MM.1S (cell line): ENCODE measurements at regions not wholly inside any gene's neighbourhood (a gene's known extent, or its start where the extent isn't known, plus 50 kb on each side); places are given as distances from the start of the nearest gene placed in this dataset.

ENCODE experiments used
- EZH2 ChIP-seq: fragments of 300-600 bp; sonication (generic); optimal IDR thresholded peaks from 2 replicates; pipeline ENCODE3; 2017; ENCODE audit warnings: low read depth, mild to moderate bottlenecking, antibody characterized with exemption, low read length, mixed read lengths
- EZH2phosphoT487 ChIP-seq: fragments of 300-600 bp; sonication (generic); IDR thresholded peaks from 2 replicates; pipeline ENCODE4 v1.6.1; 2018; ENCODE audit warnings: antibody characterized with exemption, low read length
- TF ChIP-seq, protein P1 (sequence below): fragments of 300-600 bp; sonication (generic); IDR thresholded peaks from 2 replicates; pipeline ENCODE4 v1.5.1; 2016; ENCODE audit warnings: antibody characterized with exemption, low read length, mixed read lengths

DNA sequence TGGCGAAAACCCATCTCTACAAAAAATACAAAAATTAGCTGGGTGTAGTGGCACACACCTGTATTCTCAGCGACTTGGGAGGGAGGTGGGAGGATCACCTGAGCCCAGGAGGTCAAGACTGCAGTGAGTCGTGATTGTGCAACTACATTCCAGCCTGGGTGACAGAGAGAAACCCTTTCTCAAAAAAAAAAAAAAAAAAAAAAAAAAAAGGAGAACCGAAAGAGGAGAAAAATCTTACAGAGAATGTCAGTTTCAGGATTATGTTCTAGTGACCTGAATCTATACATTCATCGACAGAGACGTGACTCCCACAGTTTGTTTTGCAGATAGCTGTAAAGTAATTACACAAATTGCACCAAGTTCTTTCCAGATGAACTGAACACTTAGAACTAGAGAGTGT is 187.8 kb downstream of the FTCDNL1 start:
- TF ChIP-seq, protein P1, sequence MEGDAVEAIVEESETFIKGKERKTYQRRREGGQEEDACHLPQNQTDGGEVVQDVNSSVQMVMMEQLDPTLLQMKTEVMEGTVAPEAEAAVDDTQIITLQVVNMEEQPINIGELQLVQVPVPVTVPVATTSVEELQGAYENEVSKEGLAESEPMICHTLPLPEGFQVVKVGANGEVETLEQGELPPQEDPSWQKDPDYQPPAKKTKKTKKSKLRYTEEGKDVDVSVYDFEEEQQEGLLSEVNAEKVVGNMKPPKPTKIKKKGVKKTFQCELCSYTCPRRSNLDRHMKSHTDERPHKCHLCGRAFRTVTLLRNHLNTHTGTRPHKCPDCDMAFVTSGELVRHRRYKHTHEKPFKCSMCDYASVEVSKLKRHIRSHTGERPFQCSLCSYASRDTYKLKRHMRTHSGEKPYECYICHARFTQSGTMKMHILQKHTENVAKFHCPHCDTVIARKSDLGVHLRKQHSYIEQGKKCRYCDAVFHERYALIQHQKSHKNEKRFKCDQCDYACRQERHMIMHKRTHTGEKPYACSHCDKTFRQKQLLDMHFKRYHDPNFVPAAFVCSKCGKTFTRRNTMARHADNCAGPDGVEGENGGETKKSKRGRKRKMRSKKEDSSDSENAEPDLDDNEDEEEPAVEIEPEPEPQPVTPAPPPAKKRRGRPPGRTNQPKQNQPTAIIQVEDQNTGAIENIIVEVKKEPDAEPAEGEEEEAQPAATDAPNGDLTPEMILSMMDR, result no peak
- TF ChIP-seq EZH2phosphoT487, result no peak
- TF ChIP-seq EZH2, result no peak
